Thyroid gland (tissue), 4 donors: ENCODE measurements at regions not wholly inside any gene's neighbourhood (a gene's known extent, or its start where the extent isn't known, plus 50 kb on each side); places are given as distances from the start of the nearest gene placed in this dataset.

Experiments
- CTCF ChIP-seq, 6 experiments: fragments of 200-600 bp in 3 of 6; fragments of 450-650 bp in 3 of 6; sonication (generic) in 3 of 6; IDR thresholded peaks; one replicate each; pipeline ENCODE4 v1.5.1; 2016 to 2019; ENCODE audit warnings: antibody characterized with exemption in 6 of 6, mild to moderate bottlenecking in 2 of 6, inconsistent platforms in 1 of 6, moderate library complexity in 1 of 6
- POLR2A ChIP-seq, 2 donors: fragments of 450-650 bp; IDR thresholded peaks; one replicate each; pipeline ENCODE4 v1.6.1; 2017; ENCODE audit warnings: antibody characterized with exemption in 2 of 2, mild to moderate bottlenecking in 2 of 2, moderate library complexity in 1 of 2

GRCh38 chr4:23392860-23393458 is 496.9 kb downstream of the PPARGC1A start:
- TF ChIP-seq POLR2A (IDR thresholded peaks at IDR 0.05), result no peak
- TF ChIP-seq CTCF (IDR thresholded peaks at IDR 0.05), result no peak
